Activated B cell treated with CpG ODN at 0.5 μM for 24 hours (primary cell): ENCODE measurements at regions not wholly inside any gene's neighbourhood (a gene's known extent, or its start where the extent isn't known, plus 50 kb on each side); places are given as distances from the start of the nearest gene placed in this dataset.

Experiments
- ATAC-seq: fragments of 200-7000 bp; cut with Tn5 transposase; one replicate; pipeline ENCODE4 v1.10.0; 2021; ENCODE audit warnings: low read depth, mild to moderate bottlenecking, moderate library complexity
- CTCF ChIA-PET: fragments of 350-600 bp; sonication (Branson Sonifier 250); formaldehyde crosslinking; loops from one replicate; lab custom pipeline; 2021; ENCODE audit warnings: antibody characterized with exemption; lab: Charles Lee
- POLR2A ChIA-PET: fragments of 350-600 bp; sonication (Branson Sonifier 250); formaldehyde crosslinking; loops from one replicate; lab custom pipeline; 2021; ENCODE audit warnings: antibody characterized with exemption; lab: Charles Lee
- DNase-seq: peaks from one replicate; pipeline ENCODE4 v3.0.0; 2022
- H3K27ac Mint-ChIP-seq: one replicate; pipeline ENCODE4 v1.8.0; 2020; ENCODE audit warnings: mixed read lengths
- H3K27me3 Mint-ChIP-seq: one replicate; pipeline ENCODE4 v1.8.0; 2021; ENCODE audit warnings: mixed read lengths
- H3K36me3 Mint-ChIP-seq: one replicate; pipeline ENCODE4 v1.8.0; 2021; ENCODE audit warnings: low read depth, mixed read lengths
- H3K4me1 Mint-ChIP-seq: one replicate; pipeline ENCODE4 v1.8.0; 2021; ENCODE audit warnings: mixed read lengths
- H3K4me3 Mint-ChIP-seq: one replicate; pipeline ENCODE4 v1.8.0; 2020; ENCODE audit warnings: mild to moderate bottlenecking, mixed read lengths
- H3K9me3 Mint-ChIP-seq: one replicate; pipeline ENCODE4 v1.8.0; 2020; ENCODE audit warnings: mixed read lengths
- CTCF ChIP-seq: fragments of 200-600 bp; IDR thresholded peaks from one replicate; pipeline ENCODE4 v1.8.0; 2022; ENCODE audit warnings: antibody characterized with exemption, mild to moderate bottlenecking
- intact Hi-C: fragments of 100-400 bp; cut with micrococcal nuclease; formaldehyde crosslinking; loops from one replicate; pipeline ENCODE4 v1.15.1; 2024

GRCh38 chr16:51393381-51394005 lies 242.4 kb upstream of the SALL1 start:
- no peak overlapping the region for H3K27ac Mint-ChIP-seq
- CTCF ChIA-PET, result interaction anchor here (1.2 kb wide), 1 partner anchor 10 kb away, joined by 3 read pairs; no protein-coding TSS in a partner anchor

DNA sequence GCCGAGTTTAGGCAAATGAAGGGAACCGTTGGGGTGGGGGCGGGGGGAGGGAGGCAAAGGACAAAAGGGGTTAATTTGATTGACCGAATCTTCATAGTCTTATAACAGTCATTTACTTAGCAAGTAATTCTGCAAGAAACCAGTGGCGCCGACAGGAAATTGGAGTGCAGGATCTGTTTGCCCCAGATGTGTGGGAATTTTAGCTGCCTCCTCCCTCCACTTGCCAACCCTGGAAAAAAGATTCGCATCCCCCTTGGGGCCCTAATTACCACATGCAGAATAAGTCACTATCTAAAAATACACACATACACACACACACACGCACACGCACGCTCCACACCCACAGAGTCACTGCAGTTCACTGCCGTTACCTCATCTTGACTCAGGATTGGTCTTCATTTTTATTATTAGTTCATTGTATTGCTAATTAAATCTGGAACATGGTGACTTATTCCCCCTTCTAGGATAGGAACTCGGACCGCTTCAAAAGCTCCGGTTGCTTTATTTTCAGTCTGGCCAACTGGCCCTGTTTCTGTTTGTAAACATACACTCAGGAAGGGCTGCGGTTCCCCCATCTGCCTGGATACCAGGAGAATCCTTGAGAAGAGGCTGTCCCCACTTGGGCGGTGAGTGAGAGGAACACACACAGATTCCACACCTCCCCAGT lies 241.6 kb upstream of the SALL1 start:
- ATAC-seq, result no peak
- no peak for DNase-seq
- no peaks in the 10 kb centered on the region for H3K27me3 Mint-ChIP-seq
- no peak for TF ChIP-seq CTCF
- ChIA-PET POLR2A (no interaction called here), CTCF (no interaction called here)
- H3K4me1 Mint-ChIP-seq, result no peaks in the 10 kb centered on the region
- H3K27ac Mint-ChIP-seq, result no peak overlapping the region
- intact Hi-C loops, result no loop called here
- H3K36me3 Mint-ChIP-seq, result no peaks in the 10 kb centered on the region
- H3K9me3 Mint-ChIP-seq, result peaks cover 2% of the 10 kb centered on the region
- H3K4me3 Mint-ChIP-seq, result no peak overlapping the region

More at GRCh38 chr16:51393381-51394005, 242.4 kb upstream of the SALL1 start:
- POLR2A ChIA-PET, result no interaction called here
- H3K27me3 Mint-ChIP-seq, result no peaks in the 10 kb centered on the region
- no peak for ATAC-seq
- no peak for DNase-seq
- H3K9me3 Mint-ChIP-seq, result peaks cover 2% of the 10 kb centered on the region
- no peaks in the 10 kb centered on the region for H3K36me3 Mint-ChIP-seq
- H3K4me1 Mint-ChIP-seq, result no peaks in the 10 kb centered on the region
- TF ChIP-seq CTCF, result no peak
- no peak overlapping the region for H3K4me3 Mint-ChIP-seq
- intact Hi-C loops, result no loop called here

DNA sequence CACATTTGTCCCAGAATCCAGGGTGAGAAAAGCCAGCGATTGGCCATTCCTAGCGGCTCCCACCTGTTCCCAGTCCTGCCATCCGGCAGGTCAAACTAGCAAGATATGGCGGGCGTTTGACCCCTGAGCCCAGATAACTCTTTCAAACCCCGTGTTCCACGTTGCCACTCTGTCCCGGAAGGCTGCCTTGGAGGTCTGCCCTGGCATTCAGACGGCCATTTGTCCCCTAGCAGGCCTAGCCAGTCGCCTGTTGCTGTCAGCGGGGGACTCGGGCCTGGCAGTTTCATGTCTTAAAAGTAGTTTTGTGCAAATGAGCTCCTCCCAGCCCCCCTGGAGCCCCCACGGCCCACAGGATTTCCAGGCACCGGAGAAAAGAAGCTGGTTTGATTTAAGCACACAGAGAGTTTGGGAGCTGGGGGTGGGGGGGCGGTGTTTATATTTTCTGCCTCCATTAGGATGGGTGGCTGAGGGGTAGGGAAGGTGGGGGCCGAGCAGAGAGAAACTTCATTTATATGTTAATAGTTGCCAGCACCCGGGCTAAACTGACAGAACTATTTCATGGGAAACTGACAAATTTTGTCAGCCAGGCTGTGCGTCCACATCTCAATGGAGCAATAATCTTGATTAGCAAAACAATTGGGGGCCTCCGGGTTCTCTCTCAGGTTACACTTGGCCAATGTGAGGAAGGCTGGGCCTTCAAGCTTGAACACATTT lies 240.9 kb upstream of the SALL1 start:
- intact Hi-C loops, result no loop called here
- ChIA-PET CTCF (no interaction called here), POLR2A (no interaction called here)
- Mint-ChIP-seq H3K36me3 (no peaks in the 10 kb centered on the region), H3K4me3 (no peak overlapping the region), H3K27ac (no peak overlapping the region), H3K27me3 (no peaks in the 10 kb centered on the region), H3K9me3 (peaks cover 2% of the 10 kb centered on the region), H3K4me1 (no peaks in the 10 kb centered on the region)
- ATAC-seq, result no peak
- no peak for DNase-seq
- no peak for TF ChIP-seq CTCF

GRCh38 chr16:51390877-51391276 lies 239.8 kb upstream of the SALL1 start:
- no peak for DNase-seq
- no peak for ATAC-seq
- Mint-ChIP-seq H3K4me1 (no peaks in the 10 kb centered on the region), H3K4me3 (no peak overlapping the region), H3K27me3 (no peaks in the 10 kb centered on the region), H3K9me3 (peaks cover 2% of the 10 kb centered on the region), H3K36me3 (no peaks in the 10 kb centered on the region), H3K27ac (no peak overlapping the region)
- no peak for TF ChIP-seq CTCF
- ChIA-PET POLR2A (no interaction called here), CTCF (no interaction called here)
- intact Hi-C loops, result no loop called here

DNA sequence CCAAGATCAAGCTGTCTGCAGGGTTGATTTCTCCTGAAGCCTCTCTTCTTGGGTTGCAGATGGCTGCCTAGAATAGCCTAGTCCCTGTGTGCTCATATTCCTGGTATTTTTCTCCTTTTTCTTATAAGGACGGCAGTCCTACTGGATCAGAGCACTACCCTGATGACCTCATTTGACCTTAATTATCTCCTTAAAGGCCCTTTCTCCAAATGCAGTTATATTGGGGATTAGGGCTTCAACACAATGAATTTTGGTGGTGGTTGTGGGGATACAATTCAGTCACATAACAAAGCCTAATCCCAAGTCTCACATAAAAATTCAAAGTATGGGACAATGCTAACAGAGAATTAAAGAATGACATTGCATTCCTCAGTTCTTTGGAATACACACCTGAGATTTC lies 238.8 kb upstream of the SALL1 start:
- CTCF ChIA-PET, result no interaction called here
- DNase-seq (no peak), ATAC-seq (no peak)
- Mint-ChIP-seq H3K4me3 (no peak overlapping the region), H3K27me3 (no peaks in the 10 kb centered on the region), H3K4me1 (no peaks in the 10 kb centered on the region), H3K27ac (no peak overlapping the region), H3K9me3 (peaks cover 2% of the 10 kb centered on the region), H3K36me3 (no peaks in the 10 kb centered on the region)
- POLR2A ChIA-PET, result no interaction called here
- intact Hi-C loops, result no loop called here
- TF ChIP-seq CTCF, result no peak
